Activated T-cell treated with anti-CD3 and anti-CD28 coated beads for 48 hours (primary cell): ENCODE measurements at regions not wholly inside any gene's neighbourhood (a gene's known extent, or its start where the extent isn't known, plus 50 kb on each side); places are given as distances from the start of the nearest gene placed in this dataset.

Experiments used
- DNase-seq: peaks from one replicate; pipeline ENCODE4 v3.0.0-alpha.2; 2020; ENCODE audit warnings: low read depth

GRCh38 chr4:19314116-19314515 is 937.6 kb upstream of the SLIT2 start:
- DNase-seq = no peak

GRCh38 chr4:19309378-19309777 is 942.3 kb upstream of the SLIT2 start:
- no peak for DNase-seq

GRCh38 chr4:19304028-19304427 is 947.7 kb upstream of the SLIT2 start:
- DNase-seq = no peak

GRCh38 chr4:19301527-19301926 is 950.2 kb upstream of the SLIT2 start:
- DNase-seq = no peak

GRCh38 chr4:19300213-19300612 is 951.5 kb upstream of the SLIT2 start:
- DNase-seq = no peak

- no peak for DNase-seq
Observed at GRCh38 chr4:19298998-19299397, 952.7 kb upstream of the SLIT2 start.

- DNase-seq = no peak
Observed at GRCh38 chr4:19293781-19294180, 957.9 kb upstream of the SLIT2 start.

GRCh38 chr4:19293080-19293479 is 958.6 kb upstream of the SLIT2 start:
- no peak for DNase-seq

- no peak for DNase-seq
Observed at GRCh38 chr4:19286924-19287323, 964.8 kb upstream of the SLIT2 start.

- DNase-seq = no peak
Observed at GRCh38 chr4:19285146-19285545, 966.6 kb upstream of the SLIT2 start.

- DNase-seq = no peak
Observed at GRCh38 chr4:19278665-19279064, 973.0 kb upstream of the SLIT2 start.

- DNase-seq = no peak
Observed at GRCh38 chr4:19266566-19266965, 985.1 kb upstream of the SLIT2 start.

- no peak for DNase-seq
Observed at GRCh38 chr4:19262467-19262866, 989.2 kb upstream of the SLIT2 start.

GRCh38 chr4:19260346-19260745 is 991.4 kb upstream of the SLIT2 start:
- DNase-seq = no peak

GRCh38 chr4:19259920-19260319 is 991.8 kb upstream of the SLIT2 start:
- DNase-seq = no peak

- no peak for DNase-seq
Observed at GRCh38 chr4:19256823-19257222, 994.9 kb upstream of the SLIT2 start.

- no peak for DNase-seq
Observed at GRCh38 chr4:19254486-19254885, 997.2 kb upstream of the SLIT2 start.

- no peak for DNase-seq
Observed at GRCh38 chr4:19248023-19248422, 1003.7 kb upstream of the SLIT2 start.

GRCh38 chr4:19241895-19242294 is 1009.8 kb upstream of the SLIT2 start:
- DNase-seq = no peak

GRCh38 chr4:19239565-19239964 is 1012.1 kb upstream of the SLIT2 start:
- no peak for DNase-seq

- DNase-seq = no peak
Observed at GRCh38 chr4:19236473-19236872, 1015.2 kb upstream of the SLIT2 start.

GRCh38 chr4:19230906-19231545 is 1020.7 kb upstream of the SLIT2 start:
- DNase-seq = no peak

GRCh38 chr4:19227701-19228100 is 1024.0 kb upstream of the SLIT2 start:
- DNase-seq = no peak

- no peak for DNase-seq
Observed at GRCh38 chr4:19224820-19225219, 1026.9 kb upstream of the SLIT2 start.

- no peak for DNase-seq
Observed at GRCh38 chr4:19216476-19216875, 1035.2 kb upstream of the SLIT2 start.
